Fibroblast of lung (primary cell): ENCODE measurements at regions not wholly inside any gene's neighbourhood (a gene's known extent, or its start where the extent isn't known, plus 50 kb on each side); places are given as distances from the start of the nearest gene placed in this dataset.

ENCODE experiments used
- DNase-seq, 2 donors: peaks; one replicate each; pipeline versions ENCODE4 v3.0.0 to v3.0.0-alpha.2; 2010; ENCODE audit warnings: low read depth in 2 of 2
- H2AFZ ChIP-seq: 2 replicates; pipeline ENCODE4 v1.5.1; 2012; ENCODE audit warnings: low read length, control low read depth, inconsistent platforms
- H3K27ac ChIP-seq: 2 replicates; pipeline ENCODE4 v1.5.1; 2011; ENCODE audit warnings: low read length, control low read depth; ENCODE audit not compliant: insufficient read depth
- H3K27me3 ChIP-seq: 2 replicates; pipeline ENCODE4 v1.5.1; 2011; ENCODE audit warnings: mild to moderate bottlenecking, low read length; ENCODE audit not compliant: control insufficient read depth, insufficient read depth
- H3K36me3 ChIP-seq: 2 replicates; pipeline ENCODE4 v1.5.1; 2011; ENCODE audit warnings: low read length; ENCODE audit not compliant: control insufficient read depth, insufficient read depth
- H3K4me1 ChIP-seq: 2 replicates; pipeline ENCODE4 v1.5.1; 2011; ENCODE audit warnings: low read length; ENCODE audit not compliant: control insufficient read depth, insufficient read depth; ENCODE audit errors: extremely low read depth
- H3K4me2 ChIP-seq: 2 replicates; pipeline ENCODE4 v1.5.1; 2011; ENCODE audit warnings: low read length, control low read depth; ENCODE audit not compliant: insufficient read depth; ENCODE audit errors: extremely low read depth
- H3K4me3 ChIP-seq, 4 experiments: fragments of 200-600 bp in 1 of 4; sonication (generic) in 1 of 4; replicated peaks in 1 of 4; 2 replicates each; pipeline ENCODE4 v1.5.1; 2011 to 2016; ENCODE audit warnings: low read length in 4 of 4, low read depth in 3 of 4, mild to moderate bottlenecking in 3 of 4, control low read depth in 2 of 4, inconsistent platforms in 1 of 4, mixed read lengths in 1 of 4; ENCODE audit not compliant: insufficient read depth in 1 of 4; ENCODE audit errors: control extremely low read depth in 1 of 4
- H3K79me2 ChIP-seq: 2 replicates; pipeline ENCODE4 v1.5.1; 2012; ENCODE audit warnings: mild to moderate bottlenecking, low read length, inconsistent platforms; ENCODE audit not compliant: control insufficient read depth, insufficient read depth
- H3K9ac ChIP-seq: 2 replicates; pipeline ENCODE4 v1.5.1; 2011; ENCODE audit warnings: mild to moderate bottlenecking, low read length, control low read depth; ENCODE audit not compliant: insufficient read depth
- H3K9me3 ChIP-seq: 2 replicates; pipeline ENCODE4 v1.5.1; 2012; ENCODE audit warnings: low read depth, low read length; ENCODE audit not compliant: control insufficient read depth, insufficient read depth
- H4K20me1 ChIP-seq: 2 replicates; pipeline ENCODE4 v1.5.1; 2011; ENCODE audit warnings: low read length; ENCODE audit not compliant: control insufficient read depth, insufficient read depth; ENCODE audit errors: extremely low read depth
- EZH2 ChIP-seq: IDR thresholded peaks from 2 replicates; pipeline ENCODE4 v1.5.1; 2012; ENCODE audit warnings: low read length, control low read depth, mild to moderate bottlenecking; ENCODE audit errors: missing control alignments
- TF ChIP-seq, protein P1 (sequence below), 2 donors: IDR thresholded peaks in 1 of 2; conservative IDR thresholded peaks in 1 of 2; 1 replicate in 1 of 2; 2 replicates in 1 of 2; pipeline ENCODE4 v1.5.1; 2011 to 2012; ENCODE audit warnings: low read length in 2 of 2, control low read depth in 1 of 2, inconsistent platforms in 1 of 2, low read depth in 1 of 2, mild to moderate bottlenecking in 1 of 2

DNA sequence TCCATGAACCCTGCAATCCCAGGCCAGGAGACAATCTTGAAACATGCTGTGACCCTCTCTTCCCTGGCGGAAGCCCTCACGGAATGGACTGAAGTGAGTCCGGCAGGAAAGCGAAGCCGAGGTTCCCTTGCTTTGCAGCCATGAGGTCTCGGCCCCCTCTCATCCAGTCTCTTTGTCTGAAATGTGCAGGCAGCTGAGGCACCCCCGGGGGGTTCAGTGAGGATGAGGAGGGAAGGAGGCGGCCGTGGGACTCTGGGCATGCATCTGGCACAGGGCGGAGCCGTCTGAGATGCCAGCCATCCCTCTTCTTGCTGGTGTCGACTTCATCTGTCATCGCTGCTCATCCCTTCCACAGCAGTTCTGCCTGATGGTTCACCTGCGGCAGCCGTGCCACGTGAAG lies 1485.7 kb downstream of the BRD1 start:
- Histone ChIP-seq H3K27me3 (no peaks in the 10 kb centered on the region), H3K9ac (no peak overlapping the region), H3K36me3 (no peaks in the 10 kb centered on the region), H2AFZ (no peak overlapping the region), H3K4me2 (no peak overlapping the region), H3K9me3 (no peaks in the 10 kb centered on the region), H3K4me1 (no peaks in the 10 kb centered on the region), H3K79me2 (no peaks in the 10 kb centered on the region), H3K4me3 (no peak overlapping the region), H3K27ac (no peak overlapping the region), H4K20me1 (no peaks in the 10 kb centered on the region)
- no peak for DNase-seq
- TF ChIP-seq EZH2 = no peak
- TF ChIP-seq, protein P1, sequence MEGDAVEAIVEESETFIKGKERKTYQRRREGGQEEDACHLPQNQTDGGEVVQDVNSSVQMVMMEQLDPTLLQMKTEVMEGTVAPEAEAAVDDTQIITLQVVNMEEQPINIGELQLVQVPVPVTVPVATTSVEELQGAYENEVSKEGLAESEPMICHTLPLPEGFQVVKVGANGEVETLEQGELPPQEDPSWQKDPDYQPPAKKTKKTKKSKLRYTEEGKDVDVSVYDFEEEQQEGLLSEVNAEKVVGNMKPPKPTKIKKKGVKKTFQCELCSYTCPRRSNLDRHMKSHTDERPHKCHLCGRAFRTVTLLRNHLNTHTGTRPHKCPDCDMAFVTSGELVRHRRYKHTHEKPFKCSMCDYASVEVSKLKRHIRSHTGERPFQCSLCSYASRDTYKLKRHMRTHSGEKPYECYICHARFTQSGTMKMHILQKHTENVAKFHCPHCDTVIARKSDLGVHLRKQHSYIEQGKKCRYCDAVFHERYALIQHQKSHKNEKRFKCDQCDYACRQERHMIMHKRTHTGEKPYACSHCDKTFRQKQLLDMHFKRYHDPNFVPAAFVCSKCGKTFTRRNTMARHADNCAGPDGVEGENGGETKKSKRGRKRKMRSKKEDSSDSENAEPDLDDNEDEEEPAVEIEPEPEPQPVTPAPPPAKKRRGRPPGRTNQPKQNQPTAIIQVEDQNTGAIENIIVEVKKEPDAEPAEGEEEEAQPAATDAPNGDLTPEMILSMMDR (conservative IDR thresholded peaks at IDR 0.05 in 1 of 2, IDR thresholded peaks at IDR 0.05 in 1 of 2; ENCODE audit: low read depth in 1 of 2, low read length in 2 of 2) = no peak

DNA sequence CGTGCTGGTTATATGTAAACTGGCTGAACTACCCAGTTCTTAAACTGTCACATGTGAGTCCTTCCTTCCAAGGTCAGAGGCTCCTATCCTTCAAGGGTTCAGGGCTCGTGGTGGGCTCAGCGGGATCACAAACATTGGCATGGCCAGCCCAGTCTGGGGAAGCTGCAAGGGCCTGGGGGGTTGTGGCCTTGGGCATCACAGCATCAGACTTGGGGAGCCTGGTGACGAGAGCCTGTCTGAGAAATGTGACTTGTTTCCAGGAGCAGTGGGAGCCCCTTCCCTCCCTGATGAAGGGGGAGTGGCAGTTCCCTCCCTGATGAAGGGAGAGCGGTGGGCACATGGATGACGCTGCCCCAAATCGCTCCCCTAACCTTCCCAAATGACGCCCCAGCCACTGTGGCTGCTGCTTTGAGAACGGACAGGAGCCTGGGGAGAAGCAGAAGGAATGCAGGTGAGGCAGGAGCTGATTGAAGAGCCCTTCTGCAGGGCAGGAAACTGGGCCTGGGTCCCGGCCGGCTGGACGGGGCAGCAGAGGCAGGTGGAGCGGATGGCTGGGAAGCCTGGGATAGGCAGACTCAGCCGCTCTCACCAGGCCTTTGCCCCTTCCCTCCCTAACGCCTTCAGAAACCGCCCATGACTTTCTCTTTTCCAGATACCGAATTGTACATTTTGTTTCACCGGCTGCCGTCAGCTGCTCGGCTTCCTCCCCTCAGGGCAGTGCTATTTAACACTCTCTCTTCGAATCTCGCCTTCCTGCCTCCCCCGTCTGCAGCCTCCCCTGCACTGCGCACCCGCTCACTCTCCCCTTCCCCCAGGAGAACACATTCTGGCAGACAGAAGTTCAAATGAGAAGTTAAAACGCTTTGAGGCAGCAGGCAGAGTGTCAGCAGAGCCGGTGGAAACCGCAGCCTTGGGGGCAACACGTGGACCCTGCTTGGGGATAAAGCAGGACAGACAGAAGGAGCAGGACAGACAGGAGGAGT lies 1486.7 kb downstream of the BRD1 start:
- Histone ChIP-seq H2AFZ (no peak overlapping the region), H3K27ac (no peak overlapping the region), H3K4me3 (no peak overlapping the region), H4K20me1 (no peaks in the 10 kb centered on the region), H3K4me2 (no peak overlapping the region), H3K36me3 (no peaks in the 10 kb centered on the region), H3K9ac (no peak overlapping the region), H3K79me2 (no peaks in the 10 kb centered on the region), H3K4me1 (no peaks in the 10 kb centered on the region), H3K27me3 (no peaks in the 10 kb centered on the region), H3K9me3 (no peaks in the 10 kb centered on the region)
- DNase-seq = no peak
- TF ChIP-seq, protein P1 (conservative IDR thresholded peaks at IDR 0.05 in 1 of 2, IDR thresholded peaks at IDR 0.05 in 1 of 2; ENCODE audit: low read depth in 1 of 2, low read length in 2 of 2) = no peak
- TF ChIP-seq EZH2 = no peak

DNA sequence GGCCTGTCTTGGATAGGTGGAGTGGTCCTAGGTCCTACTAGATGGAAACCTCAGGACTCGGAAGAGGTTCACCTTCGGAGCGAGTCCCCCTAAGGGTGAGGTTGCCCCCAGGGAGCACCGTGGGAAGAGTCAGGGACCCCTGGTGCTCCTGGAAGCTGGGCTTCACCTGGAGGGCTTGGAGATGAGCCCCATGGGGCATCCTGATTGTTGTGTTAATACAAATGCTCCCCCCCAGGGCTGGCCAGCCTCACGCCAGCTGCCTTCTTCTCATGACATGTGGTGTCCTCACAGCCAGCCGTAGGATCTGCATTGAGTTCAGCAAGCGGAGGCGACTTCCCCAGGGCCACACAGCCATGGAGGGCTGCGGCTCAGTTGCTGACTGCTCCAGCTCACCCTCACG lies 1487.5 kb downstream of the BRD1 start:
- Histone ChIP-seq H3K27me3 (no peaks in the 10 kb centered on the region), H3K27ac (no peak overlapping the region), H4K20me1 (no peaks in the 10 kb centered on the region), H3K9me3 (no peaks in the 10 kb centered on the region), H3K79me2 (no peaks in the 10 kb centered on the region), H2AFZ (no peak overlapping the region), H3K4me1 (no peaks in the 10 kb centered on the region), H3K4me3 (no peak overlapping the region), H3K36me3 (no peaks in the 10 kb centered on the region), H3K9ac (no peak overlapping the region), H3K4me2 (no peak overlapping the region)
- no peak for DNase-seq
- TF ChIP-seq, protein P1 (conservative IDR thresholded peaks at IDR 0.05 in 1 of 2, IDR thresholded peaks at IDR 0.05 in 1 of 2; ENCODE audit: low read depth in 1 of 2, low read length in 2 of 2) = no peak
- TF ChIP-seq EZH2 = no peak
